Activated T-helper 2 cell treated with anti-CD3 and anti-CD28 coated beads, Interferon-gamma antibody, Interleukin-2, Interleukin-4, amounts not matched to agents 10 μg/mL and 5 μg/mL and 100 μg/mL, durations not matched to agents 14 hours and 24 hours and 36 hours (primary cell): ENCODE measurements at regions not wholly inside any gene's neighbourhood (a gene's known extent, or its start where the extent isn't known, plus 50 kb on each side); places are given as distances from the start of the nearest gene placed in this dataset.

Experiments
- DNase-seq: peaks from one replicate; pipeline ENCODE4 v3.0.0; 2021; ENCODE audit warnings: low spot score
- H3K27ac Mint-ChIP-seq: one replicate; pipeline ENCODE4 v1.8.0; 2021; ENCODE audit warnings: mixed read lengths
- H3K27me3 Mint-ChIP-seq: one replicate; pipeline ENCODE4 v1.8.0; 2021; ENCODE audit warnings: low read depth, mixed read lengths
- H3K36me3 Mint-ChIP-seq: one replicate; pipeline ENCODE4 v1.8.0; 2021; ENCODE audit warnings: low read depth, mixed read lengths
- H3K4me1 Mint-ChIP-seq: one replicate; pipeline ENCODE4 v1.8.0; 2021; ENCODE audit warnings: low read depth, mixed read lengths
- H3K4me3 Mint-ChIP-seq: one replicate; pipeline ENCODE4 v1.8.0; 2021; ENCODE audit warnings: low read depth, mild to moderate bottlenecking, moderate library complexity, mixed read lengths
- H3K9me3 Mint-ChIP-seq: one replicate; pipeline ENCODE4 v1.8.0; 2021; ENCODE audit warnings: mixed read lengths
- intact Hi-C: fragments of 100-400 bp; cut with micrococcal nuclease; formaldehyde crosslinking; loops from one replicate; pipeline ENCODE4 v1.15.1; 2023

GRCh38 chr11:36790526-36790925 lies 192.5 kb upstream of the RAG2 start:
- H3K27ac Mint-ChIP-seq: no peak overlapping the region
- H3K4me1 Mint-ChIP-seq: no peaks in the 10 kb centered on the region
- no peak overlapping the region for H3K4me3 Mint-ChIP-seq
- DNase-seq: no peak
- no peaks in the 10 kb centered on the region for H3K36me3 Mint-ChIP-seq
- intact Hi-C loops: no loop called here
- no peaks in the 10 kb centered on the region for H3K9me3 Mint-ChIP-seq
- peaks cover 2% of the 10 kb centered on the region for H3K27me3 Mint-ChIP-seq

- DNase-seq: no peak
- H3K4me1 Mint-ChIP-seq: no peaks in the 10 kb centered on the region
- no peaks in the 10 kb centered on the region for H3K27me3 Mint-ChIP-seq
- H3K9me3 Mint-ChIP-seq: no peaks in the 10 kb centered on the region
- H3K36me3 Mint-ChIP-seq: no peaks in the 10 kb centered on the region
- H3K27ac Mint-ChIP-seq: no peak overlapping the region
- H3K4me3 Mint-ChIP-seq: no peak overlapping the region
- intact Hi-C loops: no loop called here
These were observed 185.8 kb upstream of the RAG2 start for GRCh38 chr11:36783808-36784207.

- no peaks in the 10 kb centered on the region for H3K27me3 Mint-ChIP-seq
- no peak overlapping the region for H3K27ac Mint-ChIP-seq
- no peak for DNase-seq
- intact Hi-C loops: no loop called here
- H3K4me3 Mint-ChIP-seq: no peak overlapping the region
- no peaks in the 10 kb centered on the region for H3K4me1 Mint-ChIP-seq
- H3K9me3 Mint-ChIP-seq: no peaks in the 10 kb centered on the region
- no peaks in the 10 kb centered on the region for H3K36me3 Mint-ChIP-seq
These were observed 181.8 kb upstream of the RAG2 start for GRCh38 chr11:36779791-36780190.

- Mint-ChIP-seq H3K9me3 (no peaks in the 10 kb centered on the region), H3K27me3 (no peaks in the 10 kb centered on the region), H3K4me1 (no peaks in the 10 kb centered on the region), H3K36me3 (no peaks in the 10 kb centered on the region), H3K4me3 (no peak overlapping the region), H3K27ac (no peak overlapping the region)
- DNase-seq: no peak
- intact Hi-C loops: no loop called here
These were observed 179.3 kb upstream of the RAG2 start for GRCh38 chr11:36777311-36777710.

- intact Hi-C loops: no loop called here
- Mint-ChIP-seq H3K9me3 (no peaks in the 10 kb centered on the region), H3K27ac (no peak overlapping the region), H3K36me3 (no peaks in the 10 kb centered on the region), H3K4me3 (no peak overlapping the region), H3K4me1 (no peaks in the 10 kb centered on the region), H3K27me3 (no peaks in the 10 kb centered on the region)
- DNase-seq: no peak
These were observed 177.7 kb upstream of the RAG2 start for GRCh38 chr11:36775756-36776155.

- H3K4me3 Mint-ChIP-seq: no peak overlapping the region
- intact Hi-C loops: no loop called here
- no peaks in the 10 kb centered on the region for H3K36me3 Mint-ChIP-seq
- H3K4me1 Mint-ChIP-seq: no peaks in the 10 kb centered on the region
- no peaks in the 10 kb centered on the region for H3K27me3 Mint-ChIP-seq
- H3K27ac Mint-ChIP-seq: no peak overlapping the region
- no peak for DNase-seq
- H3K9me3 Mint-ChIP-seq: no peaks in the 10 kb centered on the region
These were observed 177.1 kb upstream of the RAG2 start for GRCh38 chr11:36775130-36775529.

- no peak overlapping the region for H3K27ac Mint-ChIP-seq
- no peak overlapping the region for H3K4me3 Mint-ChIP-seq
- no peaks in the 10 kb centered on the region for H3K9me3 Mint-ChIP-seq
- H3K4me1 Mint-ChIP-seq: no peaks in the 10 kb centered on the region
- no peaks in the 10 kb centered on the region for H3K36me3 Mint-ChIP-seq
- DNase-seq: no peak
- no peaks in the 10 kb centered on the region for H3K27me3 Mint-ChIP-seq
- intact Hi-C loops: no loop called here
These were observed 176.6 kb upstream of the RAG2 start for GRCh38 chr11:36774603-36775002.

- H3K27me3 Mint-ChIP-seq: no peaks in the 10 kb centered on the region
- DNase-seq: no peak
- H3K4me3 Mint-ChIP-seq: no peak overlapping the region
- intact Hi-C loops: no loop called here
- no peaks in the 10 kb centered on the region for H3K4me1 Mint-ChIP-seq
- H3K27ac Mint-ChIP-seq: no peak overlapping the region
- no peaks in the 10 kb centered on the region for H3K36me3 Mint-ChIP-seq
- no peaks in the 10 kb centered on the region for H3K9me3 Mint-ChIP-seq
These were observed 165.2 kb upstream of the RAG2 start for GRCh38 chr11:36763187-36763586.

- H3K27ac Mint-ChIP-seq: no peak overlapping the region
- no peak for DNase-seq
- intact Hi-C loops: no loop called here
- H3K4me1 Mint-ChIP-seq: no peaks in the 10 kb centered on the region
- H3K27me3 Mint-ChIP-seq: peaks cover 4% of the 10 kb centered on the region
- H3K36me3 Mint-ChIP-seq: no peaks in the 10 kb centered on the region
- no peaks in the 10 kb centered on the region for H3K9me3 Mint-ChIP-seq
- H3K4me3 Mint-ChIP-seq: no peak overlapping the region
These were observed 159.0 kb upstream of the RAG2 start for GRCh38 chr11:36757075-36757474.

GRCh38 chr11:36753960-36754359 lies 155.9 kb upstream of the RAG2 start:
- Mint-ChIP-seq H3K27me3 (peaks cover 4% of the 10 kb centered on the region), H3K27ac (no peak overlapping the region), H3K36me3 (no peaks in the 10 kb centered on the region), H3K4me3 (no peak overlapping the region), H3K9me3 (no peaks in the 10 kb centered on the region), H3K4me1 (no peaks in the 10 kb centered on the region)
- intact Hi-C loops: no loop called here
- no peak for DNase-seq

- Mint-ChIP-seq H3K9me3 (no peaks in the 10 kb centered on the region), H3K27ac (no peak overlapping the region), H3K4me3 (no peak overlapping the region), H3K4me1 (no peaks in the 10 kb centered on the region), H3K36me3 (no peaks in the 10 kb centered on the region), H3K27me3 (peaks cover 7% of the 10 kb centered on the region)
- DNase-seq: no peak
- intact Hi-C loops: no loop called here
These were observed 154.0 kb upstream of the RAG2 start for GRCh38 chr11:36751996-36752395.

GRCh38 chr11:36751335-36751781 lies 153.3 kb upstream of the RAG2 start:
- Mint-ChIP-seq H3K4me3 (no peak overlapping the region), H3K27ac (no peak overlapping the region), H3K36me3 (no peaks in the 10 kb centered on the region), H3K27me3 (peaks cover 8% of the 10 kb centered on the region), H3K9me3 (no peaks in the 10 kb centered on the region), H3K4me1 (no peaks in the 10 kb centered on the region)
- DNase-seq: no peak
- intact Hi-C loops: no loop called here

- DNase-seq: no peak
- no peaks in the 10 kb centered on the region for H3K36me3 Mint-ChIP-seq
- H3K27me3 Mint-ChIP-seq: peaks cover 8% of the 10 kb centered on the region
- H3K4me3 Mint-ChIP-seq: no peak overlapping the region
- no peaks in the 10 kb centered on the region for H3K9me3 Mint-ChIP-seq
- H3K4me1 Mint-ChIP-seq: no peaks in the 10 kb centered on the region
- H3K27ac Mint-ChIP-seq: no peak overlapping the region
- intact Hi-C loops: no loop called here
These were observed 152.3 kb upstream of the RAG2 start for GRCh38 chr11:36750349-36750748.

GRCh38 chr11:36748836-36749235 lies 150.8 kb upstream of the RAG2 start:
- Mint-ChIP-seq H3K4me3 (no peak overlapping the region), H3K27ac (no peak overlapping the region), H3K9me3 (no peaks in the 10 kb centered on the region), H3K4me1 (peaks cover 6% of the 10 kb centered on the region), H3K27me3 (peaks cover 12% of the 10 kb centered on the region), H3K36me3 (no peaks in the 10 kb centered on the region)
- intact Hi-C loops: no loop called here
- no peak for DNase-seq
